GM19395 (cell line): ENCODE measurements at regions not wholly inside any gene's neighbourhood (a gene's known extent, or its start where the extent isn't known, plus 50 kb on each side); places are given as distances from the start of the nearest gene placed in this dataset.
"Not testable (repeated sequence)": the region's sequence is repeated elsewhere in the genome, so short reads cannot be mapped to it uniquely, and the experiment has no call there.

Experiments used
- ATAC-seq: cut with Tn5 transposase; IDR thresholded peaks from one replicate; pipeline ENCODE4 v1.9.1; 2021; ENCODE audit warnings: mild to moderate bottlenecking, moderate library complexity; ENCODE audit not compliant: unreplicated experiment

GRCh38 chr7:50251765-50252164 lies 52.8 kb upstream of the IKZF1 start:
- no peak for ATAC-seq

- no peak for ATAC-seq
Observed at GRCh38 chr7:50246551-50246950, 58.0 kb upstream of the IKZF1 start.

GRCh38 chr7:50242111-50242510 lies 62.4 kb upstream of the IKZF1 start:
- ATAC-seq: not testable (repeated sequence)

GRCh38 chr7:50240699-50241098 lies 63.8 kb upstream of the IKZF1 start:
- not testable (repeated sequence) for ATAC-seq

- no peak for ATAC-seq
Observed at GRCh38 chr7:50229964-50230363, 74.6 kb upstream of the IKZF1 start.

GRCh38 chr7:50228148-50228547 lies 76.4 kb upstream of the IKZF1 start:
- no peak for ATAC-seq

- ATAC-seq: no peak
Observed at GRCh38 chr7:50227726-50228125, 76.8 kb upstream of the IKZF1 start.

- ATAC-seq: no peak
Observed at GRCh38 chr7:50226669-50227068, 77.8 kb upstream of the IKZF1 start.

GRCh38 chr7:50226145-50226544 lies 78.4 kb upstream of the IKZF1 start:
- ATAC-seq: no peak

- ATAC-seq: no peak
Observed at GRCh38 chr7:50221433-50221832, 83.1 kb upstream of the IKZF1 start.

GRCh38 chr7:50221028-50221427 lies 83.5 kb upstream of the IKZF1 start:
- ATAC-seq: no peak

- ATAC-seq: no peak
Observed at GRCh38 chr7:50220273-50220672, 84.2 kb upstream of the IKZF1 start.

GRCh38 chr7:50217821-50218281 lies 86.7 kb upstream of the IKZF1 start:
- ATAC-seq: no peak

- ATAC-seq: no peak
Observed at GRCh38 chr7:50217401-50217800, 87.1 kb upstream of the IKZF1 start.

- no peak for ATAC-seq
Observed at GRCh38 chr7:50216626-50217025, 87.9 kb upstream of the IKZF1 start.

- no peak for ATAC-seq
Observed at GRCh38 chr7:50214771-50215170, 89.7 kb upstream of the IKZF1 start.

- no peak for ATAC-seq
Observed at GRCh38 chr7:50214126-50214670, 90.3 kb upstream of the IKZF1 start.

- no peak for ATAC-seq
Observed at GRCh38 chr7:50213622-50214017, 90.9 kb upstream of the IKZF1 start.

GRCh38 chr7:50212666-50213621 lies 91.6 kb upstream of the IKZF1 start:
- ATAC-seq: no peak

GRCh38 chr7:50212016-50212325 lies 92.5 kb upstream of the IKZF1 start:
- ATAC-seq: no peak

- no peak for ATAC-seq
Observed at GRCh38 chr7:50211130-50212015, 93.1 kb upstream of the IKZF1 start.
